ENCODE measurements at regions not wholly inside any gene's neighbourhood (a gene's known extent, or its start where the extent isn't known, plus 50 kb on each side); places are given as distances from the start of the nearest gene placed in this dataset.

- H3K4me3 ChIP-seq (ENCODE audit: low read depth in 1 of 3, low read length in 3 of 3) = no peak overlapping the region
- no peaks in the 10 kb centered on the region for H3K4me1 ChIP-seq (ENCODE audit: control insufficient read depth in 3 of 3, insufficient read depth in 2 of 3, low read depth in 1 of 3, low read length in 2 of 3)
- no peak for FAIRE-seq
- H3K27ac ChIP-seq (ENCODE audit: low read depth in 1 of 3, low read length in 2 of 3) = no peak overlapping the region
- no peaks in the 10 kb centered on the region for H3K27me3 ChIP-seq (ENCODE audit: control insufficient read depth in 3 of 3, insufficient read depth in 3 of 3, low read length in 3 of 3)
- no peak for DNase-seq
- no peaks in the 10 kb centered on the region for H3K9me3 ChIP-seq (ENCODE audit: control insufficient read depth in 2 of 2, insufficient read depth in 1 of 2, low read depth in 1 of 2, low read length in 1 of 2)
- no peaks in the 10 kb centered on the region for H3K36me3 ChIP-seq (ENCODE audit: control insufficient read depth in 3 of 3, insufficient read depth in 2 of 3, low read depth in 1 of 3, low read length in 3 of 3)
These were observed 249.4 kb downstream of the NEBL start for GRCh38 chr10:20647756-20648155.

- H3K27ac ChIP-seq (ENCODE audit: low read depth in 1 of 3, low read length in 2 of 3) = no peak overlapping the region
- FAIRE-seq (no peak), DNase-seq (no peak)
- no peaks in the 10 kb centered on the region for H3K27me3 ChIP-seq (ENCODE audit: control insufficient read depth in 3 of 3, insufficient read depth in 3 of 3, low read length in 3 of 3)
- H3K4me1 ChIP-seq (ENCODE audit: control insufficient read depth in 3 of 3, insufficient read depth in 2 of 3, low read depth in 1 of 3, low read length in 2 of 3) = no peaks in the 10 kb centered on the region
- H3K9me3 ChIP-seq (ENCODE audit: control insufficient read depth in 2 of 2, insufficient read depth in 1 of 2, low read depth in 1 of 2, low read length in 1 of 2) = no peaks in the 10 kb centered on the region
- 69 to 74% (median 73%) methylated on average over 8 of the region's 8 CpGs for WGBS, 3 donors
- no peaks in the 10 kb centered on the region for H3K36me3 ChIP-seq (ENCODE audit: control insufficient read depth in 3 of 3, insufficient read depth in 2 of 3, low read depth in 1 of 3, low read length in 3 of 3)
- no peak overlapping the region for H3K4me3 ChIP-seq (ENCODE audit: low read depth in 1 of 3, low read length in 3 of 3)
These were observed 252.7 kb downstream of the NEBL start for GRCh38 chr10:20644421-20644820.

GRCh38 chr10:20641605-20642004 is 255.5 kb downstream of the NEBL start:
- WGBS, 3 donors = 80 to 89% (median 85%) methylated on average over 4 of the region's 4 CpGs
- DNase-seq (no peak), FAIRE-seq (no peak)
- no peaks in the 10 kb centered on the region for H3K36me3 ChIP-seq (ENCODE audit: control insufficient read depth in 3 of 3, insufficient read depth in 2 of 3, low read depth in 1 of 3, low read length in 3 of 3)
- no peaks in the 10 kb centered on the region for H3K9me3 ChIP-seq (ENCODE audit: control insufficient read depth in 2 of 2, insufficient read depth in 1 of 2, low read depth in 1 of 2, low read length in 1 of 2)
- H3K27ac ChIP-seq (ENCODE audit: low read depth in 1 of 3, low read length in 2 of 3) = no peak overlapping the region
- no peaks in the 10 kb centered on the region for H3K27me3 ChIP-seq (ENCODE audit: control insufficient read depth in 3 of 3, insufficient read depth in 3 of 3, low read length in 3 of 3)
- H3K4me1 ChIP-seq (ENCODE audit: control insufficient read depth in 3 of 3, insufficient read depth in 2 of 3, low read depth in 1 of 3, low read length in 2 of 3) = no peaks in the 10 kb centered on the region
- H3K4me3 ChIP-seq (ENCODE audit: low read depth in 1 of 3, low read length in 3 of 3) = no peak overlapping the region

- FAIRE-seq (no peak), DNase-seq (no peak)
- H3K9me3 ChIP-seq (ENCODE audit: control insufficient read depth in 2 of 2, insufficient read depth in 1 of 2, low read depth in 1 of 2, low read length in 1 of 2) = no peaks in the 10 kb centered on the region
- no peak overlapping the region for H3K27ac ChIP-seq (ENCODE audit: low read depth in 1 of 3, low read length in 2 of 3)
- H3K4me1 ChIP-seq (ENCODE audit: control insufficient read depth in 3 of 3, insufficient read depth in 2 of 3, low read depth in 1 of 3, low read length in 2 of 3) = no peaks in the 10 kb centered on the region
- H3K27me3 ChIP-seq (ENCODE audit: control insufficient read depth in 3 of 3, insufficient read depth in 3 of 3, low read length in 3 of 3) = no peaks in the 10 kb centered on the region
- H3K36me3 ChIP-seq (ENCODE audit: control insufficient read depth in 3 of 3, insufficient read depth in 2 of 3, low read depth in 1 of 3, low read length in 3 of 3) = no peaks in the 10 kb centered on the region
- H3K4me3 ChIP-seq (ENCODE audit: low read depth in 1 of 3, low read length in 3 of 3) = no peak overlapping the region
These were observed 261.5 kb downstream of the NEBL start for GRCh38 chr10:20635570-20635969.

GRCh38 chr10:20634839-20635238 is 262.3 kb downstream of the NEBL start:
- Histone ChIP-seq H3K27me3 (ENCODE audit: control insufficient read depth in 3 of 3, insufficient read depth in 3 of 3, low read length in 3 of 3) (no peaks in the 10 kb centered on the region), H3K4me3 (ENCODE audit: low read depth in 1 of 3, low read length in 3 of 3) (no peak overlapping the region), H3K4me1 (ENCODE audit: control insufficient read depth in 3 of 3, insufficient read depth in 2 of 3, low read depth in 1 of 3, low read length in 2 of 3) (no peaks in the 10 kb centered on the region), H3K27ac (ENCODE audit: low read depth in 1 of 3, low read length in 2 of 3) (no peak overlapping the region), H3K9me3 (ENCODE audit: control insufficient read depth in 2 of 2, insufficient read depth in 1 of 2, low read depth in 1 of 2, low read length in 1 of 2) (no peaks in the 10 kb centered on the region), H3K36me3 (ENCODE audit: control insufficient read depth in 3 of 3, insufficient read depth in 2 of 3, low read depth in 1 of 3, low read length in 3 of 3) (no peaks in the 10 kb centered on the region)
- DNase-seq = no peak
- FAIRE-seq = no peak
- 61 to 83% (median 72%) methylated on average over 4 of the region's 4 CpGs for WGBS, 3 donors

- WGBS, 3 donors = 83 to 88% (median 86%) methylated on average over 4 of the region's 4 CpGs
- Histone ChIP-seq H3K4me3 (ENCODE audit: low read depth in 1 of 3, low read length in 3 of 3) (no peak overlapping the region), H3K4me1 (ENCODE audit: control insufficient read depth in 3 of 3, insufficient read depth in 2 of 3, low read depth in 1 of 3, low read length in 2 of 3) (no peaks in the 10 kb centered on the region), H3K9me3 (ENCODE audit: control insufficient read depth in 2 of 2, insufficient read depth in 1 of 2, low read depth in 1 of 2, low read length in 1 of 2) (no peaks in the 10 kb centered on the region), H3K27me3 (ENCODE audit: control insufficient read depth in 3 of 3, insufficient read depth in 3 of 3, low read length in 3 of 3) (no peaks in the 10 kb centered on the region), H3K27ac (ENCODE audit: low read depth in 1 of 3, low read length in 2 of 3) (no peak overlapping the region), H3K36me3 (ENCODE audit: control insufficient read depth in 3 of 3, insufficient read depth in 2 of 3, low read depth in 1 of 3, low read length in 3 of 3) (no peaks in the 10 kb centered on the region)
- FAIRE-seq (no peak), DNase-seq (no peak)
These were observed 263.4 kb downstream of the NEBL start for GRCh38 chr10:20633714-20634113.

- no peaks in the 10 kb centered on the region for H3K4me1 ChIP-seq (ENCODE audit: control insufficient read depth in 3 of 3, insufficient read depth in 2 of 3, low read depth in 1 of 3, low read length in 2 of 3)
- H3K36me3 ChIP-seq (ENCODE audit: control insufficient read depth in 3 of 3, insufficient read depth in 2 of 3, low read depth in 1 of 3, low read length in 3 of 3) = no peaks in the 10 kb centered on the region
- no peak overlapping the region for H3K27ac ChIP-seq (ENCODE audit: low read depth in 1 of 3, low read length in 2 of 3)
- H3K4me3 ChIP-seq (ENCODE audit: low read depth in 1 of 3, low read length in 3 of 3) = no peak overlapping the region
- no peaks in the 10 kb centered on the region for H3K27me3 ChIP-seq (ENCODE audit: control insufficient read depth in 3 of 3, insufficient read depth in 3 of 3, low read length in 3 of 3)
- FAIRE-seq (no peak), DNase-seq (no peak)
- H3K9me3 ChIP-seq (ENCODE audit: control insufficient read depth in 2 of 2, insufficient read depth in 1 of 2, low read depth in 1 of 2, low read length in 1 of 2) = no peaks in the 10 kb centered on the region
- WGBS, 3 donors = 80 to 82% (median 81%) methylated on average over 2 of the region's 2 CpGs
These were observed 264.4 kb downstream of the NEBL start for GRCh38 chr10:20632696-20633095.

- Histone ChIP-seq H3K36me3 (ENCODE audit: control insufficient read depth in 3 of 3, insufficient read depth in 2 of 3, low read depth in 1 of 3, low read length in 3 of 3) (no peaks in the 10 kb centered on the region), H3K27me3 (ENCODE audit: control insufficient read depth in 3 of 3, insufficient read depth in 3 of 3, low read length in 3 of 3) (no peaks in the 10 kb centered on the region), H3K4me3 (ENCODE audit: low read depth in 1 of 3, low read length in 3 of 3) (no peak overlapping the region), H3K27ac (ENCODE audit: low read depth in 1 of 3, low read length in 2 of 3) (no peak overlapping the region), H3K4me1 (ENCODE audit: control insufficient read depth in 3 of 3, insufficient read depth in 2 of 3, low read depth in 1 of 3, low read length in 2 of 3) (no peaks in the 10 kb centered on the region), H3K9me3 (ENCODE audit: control insufficient read depth in 2 of 2, insufficient read depth in 1 of 2, low read depth in 1 of 2, low read length in 1 of 2) (no peaks in the 10 kb centered on the region)
- DNase-seq (no peak), FAIRE-seq (no peak)
- WGBS, 3 donors = 87 to 94% (median 92%) methylated on average over 1 of the region's 1 CpG
These were observed 265.9 kb downstream of the NEBL start for GRCh38 chr10:20631229-20631628.

- DNase-seq = no peak
- FAIRE-seq = no peak
These were observed 266.9 kb downstream of the NEBL start for GRCh38 chr10:20630092-20630643.

More at GRCh38 chr10:20630092-20630643, 266.9 kb downstream of the NEBL start:
- 61 to 87% (median 77%) methylated on average over 1 of the region's 1 CpG for WGBS, 3 donors
- Histone ChIP-seq H3K27me3 (ENCODE audit: control insufficient read depth in 3 of 3, insufficient read depth in 3 of 3, low read length in 3 of 3) (no peaks in the 10 kb centered on the region), H3K27ac (ENCODE audit: low read depth in 1 of 3, low read length in 2 of 3) (no peak overlapping the region), H3K4me3 (ENCODE audit: low read depth in 1 of 3, low read length in 3 of 3) (no peak overlapping the region), H3K36me3 (ENCODE audit: control insufficient read depth in 3 of 3, insufficient read depth in 2 of 3, low read depth in 1 of 3, low read length in 3 of 3) (no peaks in the 10 kb centered on the region), H3K9me3 (ENCODE audit: control insufficient read depth in 2 of 2, insufficient read depth in 1 of 2, low read depth in 1 of 2, low read length in 1 of 2) (no peaks in the 10 kb centered on the region), H3K4me1 (ENCODE audit: control insufficient read depth in 3 of 3, insufficient read depth in 2 of 3, low read depth in 1 of 3, low read length in 2 of 3) (no peaks in the 10 kb centered on the region)
